ENCODE measurements at regions not wholly inside any gene's neighbourhood (a gene's known extent, or its start where the extent isn't known, plus 50 kb on each side); places are given as distances from the start of the nearest gene placed in this dataset.

- TF ChIP-seq ZNF574 (CRISPR knock-in tag; IDR thresholded peaks at IDR 0.05): no peak
- TF ChIP-seq SIN3A (IDR thresholded peaks at IDR 0.05; ENCODE audit: borderline replicate concordance, low read depth, low read length): no peak
- no peak for TF ChIP-seq RFX1 (IDR thresholded peaks at IDR 0.05)
- TF ChIP-seq MAZ (IDR thresholded peaks at IDR 0.05; ENCODE audit: borderline replicate concordance, low read depth, low read length): no peak
- TF ChIP-seq MAZ (CRISPR knock-in tag; IDR thresholded peaks at IDR 0.05; ENCODE audit: low read depth): no peak
- TF ChIP-seq MAFK (conservative IDR thresholded peaks at IDR 0.05 in 1 of 2, IDR thresholded peaks at IDR 0.05 in 1 of 2; ENCODE audit: low read length in 2 of 2): no peak
- no peak for TF ChIP-seq ZNF746 (CRISPR knock-in tag; IDR thresholded peaks at IDR 0.05)
- TF ChIP-seq MBNL3 (CRISPR knock-in tag; conservative IDR thresholded peaks at IDR 0.05): no peak
- no peak for TF ChIP-seq ZNF878 (CRISPR knock-in tag; IDR thresholded peaks at IDR 0.05)
- no peak for TF ChIP-seq MAX (IDR thresholded peaks at IDR 0.05)
- no peak for TF ChIP-seq NFRKB (IDR thresholded peaks at IDR 0.05)
These were observed 162.7 kb downstream of the CCT6B start for GRCh38 chr17:34798581-34798980.
